ENCODE measurements at regions not wholly inside any gene's neighbourhood (a gene's known extent, or its start where the extent isn't known, plus 50 kb on each side); places are given as distances from the start of the nearest gene placed in this dataset.
"Not testable (repeated sequence)": the region's sequence is repeated elsewhere in the genome, so short reads cannot be mapped to it uniquely, and the experiment has no call there.

GRCh38 chr7:135872861-135873260 lies 104.3 kb downstream of the MTPN start:
- DNase-seq: not testable (repeated sequence)

- no peak for DNase-seq
These were observed 114.2 kb upstream of the FAM180A start for GRCh38 chr7:135862586-135863340.

GRCh38 chr7:135859538-135859937 lies 110.9 kb upstream of the FAM180A start:
- DNase-seq: no peak

GRCh38 chr7:135858851-135859250 lies 110.2 kb upstream of the FAM180A start:
- no peak for DNase-seq

DNA sequence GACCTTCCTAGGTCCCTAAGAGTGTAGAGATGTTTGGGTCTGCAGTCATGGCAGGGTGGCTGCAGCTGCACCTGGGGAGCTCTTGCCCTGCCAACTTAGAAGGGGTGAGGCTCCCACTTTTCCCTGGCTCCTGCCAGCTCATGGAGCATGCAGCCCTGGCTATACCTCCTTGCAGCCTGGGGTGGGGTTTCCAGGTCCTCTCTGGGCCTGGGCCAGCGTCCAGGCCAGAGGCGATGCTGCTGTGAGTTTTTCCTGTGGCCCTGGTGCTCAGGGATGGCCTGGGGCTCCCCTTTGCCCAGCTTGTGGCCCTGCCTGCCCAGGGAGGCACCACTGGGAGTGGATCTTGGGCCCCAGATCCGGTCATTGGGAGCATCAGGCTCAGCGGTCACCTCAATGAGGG lies 109.8 kb upstream of the FAM180A start:
- DNase-seq: no peak

DNA sequence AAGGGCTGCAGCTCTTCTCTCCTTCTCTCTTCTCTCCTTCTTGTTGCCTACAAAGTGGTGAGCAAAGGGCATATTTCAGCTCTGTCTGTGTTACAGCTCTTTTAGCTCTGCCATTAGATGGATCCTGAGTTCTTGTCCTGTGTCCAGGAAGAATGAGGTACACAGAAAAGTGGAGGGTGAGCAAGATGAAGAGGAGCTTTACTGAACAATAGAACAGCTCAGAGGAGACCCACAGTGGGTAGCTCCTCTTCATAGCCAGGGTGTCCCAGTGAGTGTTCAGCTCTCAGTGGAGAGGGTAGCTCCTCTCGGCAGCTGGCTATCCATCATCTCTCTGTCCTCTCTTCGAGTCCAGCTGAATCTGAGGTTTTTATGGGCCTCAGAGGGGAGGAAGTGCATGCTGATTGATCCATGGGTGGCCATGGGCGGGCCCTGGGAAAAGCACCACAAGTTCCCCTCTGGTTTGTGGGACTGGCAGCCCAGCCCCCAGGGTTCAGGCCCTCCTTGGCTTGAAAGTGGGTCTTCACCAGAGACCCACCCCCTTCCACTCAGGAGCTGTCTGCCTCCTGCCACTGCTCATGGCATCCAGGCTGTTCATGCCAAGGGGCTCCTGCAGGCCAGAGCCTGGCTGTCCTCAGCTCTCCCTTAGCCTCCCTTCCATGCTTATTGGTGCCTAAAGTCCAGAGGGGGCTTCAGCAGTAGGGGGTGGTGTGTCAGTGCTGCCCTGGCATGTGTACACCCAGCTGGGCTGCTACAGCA lies 109.1 kb upstream of the FAM180A start:
- no peak for DNase-seq

GRCh38 chr7:135856356-135857144 lies 107.9 kb upstream of the FAM180A start:
- DNase-seq: no peak

DNA sequence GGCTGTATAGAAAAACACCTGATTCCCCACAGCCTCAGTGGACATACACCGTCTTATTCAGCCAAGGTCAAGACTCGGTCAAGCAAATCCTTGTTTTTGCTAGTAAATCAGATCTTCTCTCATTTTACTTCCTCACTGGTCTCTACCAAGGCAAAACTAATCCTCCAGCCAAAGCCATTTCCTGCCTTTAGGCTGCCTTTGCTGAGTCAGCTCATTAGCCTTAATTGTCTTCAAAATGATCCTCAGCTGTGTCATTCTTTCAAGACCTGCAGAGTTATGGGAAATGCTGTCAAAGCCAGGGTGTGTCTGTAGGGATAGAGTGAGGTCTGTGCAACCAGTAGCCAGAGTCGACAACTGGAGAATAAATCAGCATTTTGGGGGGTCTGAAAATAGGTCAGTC lies 107.2 kb upstream of the FAM180A start:
- DNase-seq: no peak

DNA sequence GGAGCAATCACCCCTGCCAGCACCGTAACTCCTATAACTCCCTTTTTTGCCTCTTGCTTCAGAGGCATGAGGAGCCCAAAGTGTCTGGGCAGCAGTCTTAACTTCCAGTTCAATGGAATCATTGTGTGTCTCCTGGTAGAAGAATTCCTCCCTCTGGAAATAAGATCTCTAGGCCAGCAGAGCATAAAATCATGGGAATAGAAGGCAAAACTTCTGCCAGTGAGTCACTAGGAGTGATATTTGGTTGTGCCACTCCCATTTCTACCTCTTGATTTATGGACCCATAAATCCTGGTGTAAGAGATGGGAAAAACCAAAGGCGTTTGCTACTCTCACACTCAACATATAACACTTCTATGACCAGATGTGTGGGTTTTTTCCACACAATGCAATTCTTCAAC lies 104.9 kb upstream of the FAM180A start:
- no peak for DNase-seq

GRCh38 chr7:135853008-135853407 lies 104.4 kb upstream of the FAM180A start:
- DNase-seq: no peak

DNA sequence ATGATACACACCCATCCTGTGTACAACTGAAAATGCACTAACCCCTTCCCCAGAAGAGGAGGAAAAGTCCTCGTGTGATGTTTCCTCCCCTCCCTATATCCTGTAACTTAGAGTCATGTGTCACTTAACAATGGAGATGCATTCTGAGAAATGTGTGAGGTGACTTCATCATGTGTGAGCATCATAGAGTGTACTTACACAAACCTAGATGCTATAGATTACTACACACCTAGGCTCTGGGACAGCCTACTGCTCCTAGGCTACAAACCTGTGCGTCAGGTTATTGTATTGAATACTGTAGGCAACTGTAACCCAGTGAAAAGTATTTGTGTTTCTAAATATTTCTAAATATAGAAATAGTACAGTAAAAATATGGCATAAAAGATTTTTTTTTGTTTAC lies 98.6 kb upstream of the FAM180A start:
- DNase-seq: no peak

GRCh38 chr7:135846339-135846738 lies 97.7 kb upstream of the FAM180A start:
- no peak for DNase-seq

GRCh38 chr7:135845415-135846075 lies 96.9 kb upstream of the FAM180A start:
- DNase-seq: no peak

DNA sequence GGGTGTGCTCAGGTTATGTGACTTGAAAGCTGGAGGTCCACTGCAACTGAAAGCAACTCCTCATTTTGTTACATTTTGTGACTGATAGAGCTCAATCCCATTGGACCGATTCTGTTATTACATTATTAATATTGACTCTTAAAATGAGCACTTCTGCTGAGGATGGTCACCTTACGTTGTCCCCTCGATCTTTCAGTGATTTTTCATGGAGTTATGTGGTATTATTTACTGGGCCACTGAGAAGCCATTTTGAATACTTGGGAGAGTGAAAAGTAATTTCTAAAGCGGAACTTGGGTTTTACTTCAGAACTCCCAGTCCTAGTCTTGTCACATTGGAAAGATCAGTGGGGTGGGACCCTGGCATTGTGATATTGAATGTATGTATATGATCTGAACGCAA lies 96.3 kb upstream of the FAM180A start:
- no peak for DNase-seq

DNA sequence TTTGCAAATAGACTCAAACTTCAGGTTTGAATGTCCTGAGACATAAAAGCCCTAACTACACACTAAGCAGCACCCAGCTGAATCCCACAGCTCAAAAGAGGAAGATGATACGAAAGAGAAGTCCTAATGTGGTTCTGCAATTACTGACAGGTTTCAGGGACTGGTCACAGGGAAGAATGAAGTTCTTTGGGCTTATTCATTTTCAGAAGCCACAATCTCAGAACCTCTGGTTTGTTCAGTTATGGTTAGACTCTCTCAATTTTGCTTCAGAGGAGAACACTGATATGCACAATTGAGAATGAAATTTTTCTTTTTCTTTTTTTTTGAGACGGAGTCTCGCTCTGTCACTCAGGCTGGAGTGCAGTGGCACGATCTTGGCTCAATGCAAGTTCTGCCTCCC lies 94.6 kb upstream of the FAM180A start:
- DNase-seq: no peak

GRCh38 chr7:135842446-135843179 lies 94.0 kb upstream of the FAM180A start:
- DNase-seq: no peak

GRCh38 chr7:135840591-135840990 lies 92.0 kb upstream of the FAM180A start:
- DNase-seq: no peak

DNA sequence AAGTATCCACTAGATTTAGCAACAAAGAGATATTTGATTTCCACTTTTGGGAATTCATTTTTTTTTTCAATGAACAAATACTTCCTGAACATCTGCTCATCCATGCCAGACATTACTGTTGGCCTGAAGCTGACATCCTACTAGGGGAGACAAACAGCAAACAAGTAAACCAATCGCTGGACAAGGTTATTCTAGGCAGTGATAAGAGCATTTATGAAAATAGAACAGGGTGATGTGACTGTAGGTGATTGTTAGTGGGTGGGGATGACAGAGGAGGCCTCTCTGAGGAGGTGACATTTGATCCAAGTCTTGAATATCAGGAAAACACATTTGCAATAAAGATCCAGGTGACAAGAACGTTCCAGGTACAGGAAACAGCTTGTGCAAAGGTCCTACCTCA lies 89.1 kb upstream of the FAM180A start:
- no peak for DNase-seq

- no peak for DNase-seq
These were observed 85.7 kb upstream of the FAM180A start for GRCh38 chr7:135834266-135834665.

DNA sequence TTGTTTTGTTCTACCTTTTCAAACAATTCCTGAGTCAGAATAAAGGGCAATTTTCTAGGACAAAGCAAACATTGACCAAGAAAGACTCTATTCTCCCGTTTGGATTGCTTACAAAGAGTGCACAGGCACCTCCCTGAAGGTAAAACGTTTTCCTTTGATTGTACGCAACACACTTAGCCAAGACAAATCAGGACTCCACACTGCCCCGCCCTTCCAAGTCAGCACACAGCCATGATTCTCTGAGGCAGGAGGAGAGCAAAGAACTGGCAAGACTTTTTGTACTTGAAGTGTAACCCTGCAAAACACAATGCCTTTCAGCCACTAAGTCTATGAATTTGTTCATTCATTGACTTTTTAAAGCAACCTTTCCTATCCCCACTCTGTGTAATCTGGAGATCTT lies 85.0 kb upstream of the FAM180A start:
- no peak for DNase-seq

- DNase-seq: no peak
These were observed 83.0 kb upstream of the FAM180A start for GRCh38 chr7:135831455-135832195.

DNA sequence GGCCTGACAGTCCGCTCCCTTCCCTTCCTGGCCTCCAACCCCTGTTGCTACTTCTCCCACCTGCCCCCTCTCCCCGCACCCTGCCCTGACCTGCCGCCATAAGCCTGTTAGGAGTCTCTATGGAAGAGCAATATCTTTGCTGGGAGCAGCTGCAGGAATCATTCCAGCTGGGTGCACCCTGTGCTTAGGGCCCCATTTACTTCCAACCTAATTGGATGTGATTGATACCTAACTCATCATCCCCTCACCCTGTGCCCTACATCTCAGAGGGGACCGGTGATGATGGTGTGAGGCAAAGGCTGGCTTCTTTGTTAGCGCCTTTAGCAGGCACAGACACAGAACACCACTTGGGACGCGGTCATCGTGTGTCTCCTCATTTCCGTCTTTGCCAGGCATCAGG lies 80.0 kb upstream of the FAM180A start:
- no peak for DNase-seq
